ENCODE measurements at regions not wholly inside any gene's neighbourhood (a gene's known extent, or its start where the extent isn't known, plus 50 kb on each side); places are given as distances from the start of the nearest gene placed in this dataset.

- CTCF ChIA-PET, result no interaction called here
- in situ Hi-C loops (cut with HindIII; ENCODE audit: low pct_unique_long_range_greater_than_20kb, low sequenced_read_pairs), result no loop called here
- Histone ChIP-seq H3K4me1 (ENCODE audit: control insufficient read depth, insufficient read depth, low read length) (no peaks in the 10 kb centered on the region), H3K4me3 (ENCODE audit: low read depth in 2 of 2, low read length in 2 of 2) (no peak overlapping the region), H3K27ac (ENCODE audit: low read length) (no peak overlapping the region), H3K27me3 (ENCODE audit: control insufficient read depth, insufficient read depth, low read length) (no peaks in the 10 kb centered on the region), H3K36me3 (ENCODE audit: control insufficient read depth, insufficient read depth, low read length) (no peaks in the 10 kb centered on the region), H3K9me3 (ENCODE audit: control insufficient read depth, insufficient read depth, low read depth, low read length) (peaks cover 14% of the 10 kb centered on the region; the same call in 1 of the 2 replicates)
- intact Hi-C loops (cut with micrococcal nuclease; ENCODE audit: unreplicated experiment), result no loop called here
- DNase-seq (ENCODE audit: low read depth, low spot score), result no peak
- POLR2A ChIA-PET, result no interaction called here
- no peak for TF ChIP-seq POLR2AphosphoS5 (IDR thresholded peaks at IDR 0.05; ENCODE audit: low read depth, low read length)
- TF ChIP-seq SIN3A (IDR thresholded peaks at IDR 0.05; ENCODE audit: borderline replicate concordance, insufficient read depth, low read depth, low read length), result no peak
- TF ChIP-seq, protein P1, sequence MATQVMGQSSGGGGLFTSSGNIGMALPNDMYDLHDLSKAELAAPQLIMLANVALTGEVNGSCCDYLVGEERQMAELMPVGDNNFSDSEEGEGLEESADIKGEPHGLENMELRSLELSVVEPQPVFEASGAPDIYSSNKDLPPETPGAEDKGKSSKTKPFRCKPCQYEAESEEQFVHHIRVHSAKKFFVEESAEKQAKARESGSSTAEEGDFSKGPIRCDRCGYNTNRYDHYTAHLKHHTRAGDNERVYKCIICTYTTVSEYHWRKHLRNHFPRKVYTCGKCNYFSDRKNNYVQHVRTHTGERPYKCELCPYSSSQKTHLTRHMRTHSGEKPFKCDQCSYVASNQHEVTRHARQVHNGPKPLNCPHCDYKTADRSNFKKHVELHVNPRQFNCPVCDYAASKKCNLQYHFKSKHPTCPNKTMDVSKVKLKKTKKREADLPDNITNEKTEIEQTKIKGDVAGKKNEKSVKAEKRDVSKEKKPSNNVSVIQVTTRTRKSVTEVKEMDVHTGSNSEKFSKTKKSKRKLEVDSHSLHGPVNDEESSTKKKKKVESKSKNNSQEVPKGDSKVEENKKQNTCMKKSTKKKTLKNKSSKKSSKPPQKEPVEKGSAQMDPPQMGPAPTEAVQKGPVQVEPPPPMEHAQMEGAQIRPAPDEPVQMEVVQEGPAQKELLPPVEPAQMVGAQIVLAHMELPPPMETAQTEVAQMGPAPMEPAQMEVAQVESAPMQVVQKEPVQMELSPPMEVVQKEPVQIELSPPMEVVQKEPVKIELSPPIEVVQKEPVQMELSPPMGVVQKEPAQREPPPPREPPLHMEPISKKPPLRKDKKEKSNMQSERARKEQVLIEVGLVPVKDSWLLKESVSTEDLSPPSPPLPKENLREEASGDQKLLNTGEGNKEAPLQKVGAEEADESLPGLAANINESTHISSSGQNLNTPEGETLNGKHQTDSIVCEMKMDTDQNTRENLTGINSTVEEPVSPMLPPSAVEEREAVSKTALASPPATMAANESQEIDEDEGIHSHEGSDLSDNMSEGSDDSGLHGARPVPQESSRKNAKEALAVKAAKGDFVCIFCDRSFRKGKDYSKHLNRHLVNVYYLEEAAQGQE (IDR thresholded peaks at IDR 0.05; ENCODE audit: insufficient read depth in 1 of 2, low read depth in 2 of 2, low read length in 1 of 2), result no peak
- TF ChIP-seq TCF7L2 (IDR thresholded peaks at IDR 0.05; ENCODE audit: low read depth, low read length), result no peak
- TF ChIP-seq, protein P2, sequence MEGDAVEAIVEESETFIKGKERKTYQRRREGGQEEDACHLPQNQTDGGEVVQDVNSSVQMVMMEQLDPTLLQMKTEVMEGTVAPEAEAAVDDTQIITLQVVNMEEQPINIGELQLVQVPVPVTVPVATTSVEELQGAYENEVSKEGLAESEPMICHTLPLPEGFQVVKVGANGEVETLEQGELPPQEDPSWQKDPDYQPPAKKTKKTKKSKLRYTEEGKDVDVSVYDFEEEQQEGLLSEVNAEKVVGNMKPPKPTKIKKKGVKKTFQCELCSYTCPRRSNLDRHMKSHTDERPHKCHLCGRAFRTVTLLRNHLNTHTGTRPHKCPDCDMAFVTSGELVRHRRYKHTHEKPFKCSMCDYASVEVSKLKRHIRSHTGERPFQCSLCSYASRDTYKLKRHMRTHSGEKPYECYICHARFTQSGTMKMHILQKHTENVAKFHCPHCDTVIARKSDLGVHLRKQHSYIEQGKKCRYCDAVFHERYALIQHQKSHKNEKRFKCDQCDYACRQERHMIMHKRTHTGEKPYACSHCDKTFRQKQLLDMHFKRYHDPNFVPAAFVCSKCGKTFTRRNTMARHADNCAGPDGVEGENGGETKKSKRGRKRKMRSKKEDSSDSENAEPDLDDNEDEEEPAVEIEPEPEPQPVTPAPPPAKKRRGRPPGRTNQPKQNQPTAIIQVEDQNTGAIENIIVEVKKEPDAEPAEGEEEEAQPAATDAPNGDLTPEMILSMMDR (IDR thresholded peaks at IDR 0.05), result no peak
- no TSS peak for BruUV-seq (replicated peaks)
- no peak for ATAC-seq
These were observed 760.9 kb upstream of the ACO1 start for GRCh38 chr9:31623511-31623910.

- ChIA-PET CTCF (no interaction called here), POLR2A (no interaction called here)
- TF ChIP-seq TCF7L2 (IDR thresholded peaks at IDR 0.05; ENCODE audit: low read depth, low read length), result no peak
- TF ChIP-seq SIN3A (IDR thresholded peaks at IDR 0.05; ENCODE audit: borderline replicate concordance, insufficient read depth, low read depth, low read length), result no peak
- TF ChIP-seq, protein P1 (IDR thresholded peaks at IDR 0.05; ENCODE audit: insufficient read depth in 1 of 2, low read depth in 2 of 2, low read length in 1 of 2), result no peak
- TF ChIP-seq, protein P2 (IDR thresholded peaks at IDR 0.05), result no peak
- Histone ChIP-seq H3K4me3 (ENCODE audit: low read depth in 2 of 2, low read length in 2 of 2) (no peak overlapping the region), H3K36me3 (ENCODE audit: control insufficient read depth, insufficient read depth, low read length) (no peaks in the 10 kb centered on the region), H3K27me3 (ENCODE audit: control insufficient read depth, insufficient read depth, low read length) (no peaks in the 10 kb centered on the region), H3K9me3 (ENCODE audit: control insufficient read depth, insufficient read depth, low read depth, low read length) (peaks cover 14% of the 10 kb centered on the region; the same call in 1 of the 2 replicates), H3K27ac (ENCODE audit: low read length) (no peak overlapping the region), H3K4me1 (ENCODE audit: control insufficient read depth, insufficient read depth, low read length) (no peaks in the 10 kb centered on the region)
- intact Hi-C loops (cut with micrococcal nuclease; ENCODE audit: unreplicated experiment) (no loop called here), in situ Hi-C loops (cut with HindIII; ENCODE audit: low pct_unique_long_range_greater_than_20kb, low sequenced_read_pairs) (no loop called here)
- no TSS peak for BruUV-seq (replicated peaks)
- ATAC-seq (no peak), DNase-seq (ENCODE audit: low read depth, low spot score) (no peak)
These were observed 755.2 kb upstream of the ACO1 start for GRCh38 chr9:31629292-31629691.
